ENCODE measurements at regions not wholly inside any gene's neighbourhood (a gene's known extent, or its start where the extent isn't known, plus 50 kb on each side); places are given as distances from the start of the nearest gene placed in this dataset.
A peak's percentile ranks its signal among the peaks of the same experiment; 100 is the strongest.
"Not testable (repeated sequence)": the region's sequence is repeated elsewhere in the genome, so short reads cannot be mapped to it uniquely, and the experiment has no call there.

GRCh38 chr21:6496356-6496755, 4025.0 kb upstream of the TPTE start:
- H3K27me3 ChIP-seq (ENCODE audit: control insufficient read depth, insufficient read depth, low read length); H3K27ac ChIP-seq (ENCODE audit: low read depth, low read length); POLR2A ChIA-PET; DNase-seq (ENCODE audit: low read depth, low spot score); H3K9me3 ChIP-seq (ENCODE audit: control insufficient read depth, insufficient read depth, low read length); H3K4me3 ChIP-seq (ENCODE audit: low read depth, low read length); CTCF ChIA-PET: not testable (repeated sequence)

GRCh38 chr21:6498716-6499115, 4022.7 kb upstream of the TPTE start:
- peak overlapping the region; percentile 64 for H3K4me3 ChIP-seq (ENCODE audit: low read depth, low read length)
- H3K27me3 ChIP-seq (ENCODE audit: control insufficient read depth, insufficient read depth, low read length); H3K9me3 ChIP-seq (ENCODE audit: control insufficient read depth, insufficient read depth, low read length); DNase-seq (ENCODE audit: low read depth, low spot score); CTCF ChIA-PET; H3K27ac ChIP-seq (ENCODE audit: low read depth, low read length); POLR2A ChIA-PET: not testable (repeated sequence)

- CTCF ChIA-PET; POLR2A ChIA-PET; H3K9me3 ChIP-seq (ENCODE audit: control insufficient read depth, insufficient read depth, low read length); H3K27me3 ChIP-seq (ENCODE audit: control insufficient read depth, insufficient read depth, low read length); DNase-seq (ENCODE audit: low read depth, low spot score); H3K27ac ChIP-seq (ENCODE audit: low read depth, low read length); H3K4me3 ChIP-seq (ENCODE audit: low read depth, low read length): not testable (repeated sequence)
These were observed 4022.1 kb upstream of the TPTE start for GRCh38 chr21:6499128-6499826.

GRCh38 chr21:6499866-6500265, 4021.5 kb upstream of the TPTE start:
- H3K27me3 ChIP-seq (ENCODE audit: control insufficient read depth, insufficient read depth, low read length); H3K27ac ChIP-seq (ENCODE audit: low read depth, low read length); H3K9me3 ChIP-seq (ENCODE audit: control insufficient read depth, insufficient read depth, low read length); CTCF ChIA-PET; DNase-seq (ENCODE audit: low read depth, low spot score); H3K4me3 ChIP-seq (ENCODE audit: low read depth, low read length); POLR2A ChIA-PET: not testable (repeated sequence)

GRCh38 chr21:6500681-6501080, 4020.7 kb upstream of the TPTE start:
- H3K27ac ChIP-seq (ENCODE audit: low read depth, low read length); DNase-seq (ENCODE audit: low read depth, low spot score); H3K9me3 ChIP-seq (ENCODE audit: control insufficient read depth, insufficient read depth, low read length); POLR2A ChIA-PET; H3K27me3 ChIP-seq (ENCODE audit: control insufficient read depth, insufficient read depth, low read length); H3K4me3 ChIP-seq (ENCODE audit: low read depth, low read length); CTCF ChIA-PET: not testable (repeated sequence)

- CTCF ChIA-PET; H3K27ac ChIP-seq (ENCODE audit: low read depth, low read length); H3K9me3 ChIP-seq (ENCODE audit: control insufficient read depth, insufficient read depth, low read length); POLR2A ChIA-PET; H3K27me3 ChIP-seq (ENCODE audit: control insufficient read depth, insufficient read depth, low read length); H3K4me3 ChIP-seq (ENCODE audit: low read depth, low read length); DNase-seq (ENCODE audit: low read depth, low spot score): not testable (repeated sequence)
These were observed 4015.1 kb upstream of the TPTE start for GRCh38 chr21:6506167-6506894.

GRCh38 chr21:6507632-6508031, 4013.8 kb upstream of the TPTE start:
- H3K4me3 ChIP-seq (ENCODE audit: low read depth, low read length); DNase-seq (ENCODE audit: low read depth, low spot score); POLR2A ChIA-PET; H3K9me3 ChIP-seq (ENCODE audit: control insufficient read depth, insufficient read depth, low read length); CTCF ChIA-PET; H3K27me3 ChIP-seq (ENCODE audit: control insufficient read depth, insufficient read depth, low read length); H3K27ac ChIP-seq (ENCODE audit: low read depth, low read length): not testable (repeated sequence)

GRCh38 chr21:6521777-6522176, 3999.6 kb upstream of the TPTE start:
- H3K27me3 ChIP-seq (ENCODE audit: control insufficient read depth, insufficient read depth, low read length); CTCF ChIA-PET; H3K9me3 ChIP-seq (ENCODE audit: control insufficient read depth, insufficient read depth, low read length); DNase-seq (ENCODE audit: low read depth, low spot score); H3K27ac ChIP-seq (ENCODE audit: low read depth, low read length); H3K4me3 ChIP-seq (ENCODE audit: low read depth, low read length); POLR2A ChIA-PET: not testable (repeated sequence)

- POLR2A ChIA-PET; DNase-seq (ENCODE audit: low read depth, low spot score): not testable (repeated sequence)
These were observed 3995.2 kb upstream of the TPTE start for GRCh38 chr21:6526213-6526612.

GRCh38 chr21:6530655-6531054, 3990.7 kb upstream of the TPTE start:
- H3K27me3 ChIP-seq (ENCODE audit: control insufficient read depth, insufficient read depth, low read length); CTCF ChIA-PET; POLR2A ChIA-PET; H3K4me3 ChIP-seq (ENCODE audit: low read depth, low read length); H3K9me3 ChIP-seq (ENCODE audit: control insufficient read depth, insufficient read depth, low read length); DNase-seq (ENCODE audit: low read depth, low spot score); H3K27ac ChIP-seq (ENCODE audit: low read depth, low read length): not testable (repeated sequence)

More at GRCh38 chr21:6526213-6526612, 3995.2 kb upstream of the TPTE start:
- CTCF ChIA-PET; H3K27ac ChIP-seq (ENCODE audit: low read depth, low read length); H3K9me3 ChIP-seq (ENCODE audit: control insufficient read depth, insufficient read depth, low read length); H3K4me3 ChIP-seq (ENCODE audit: low read depth, low read length); H3K27me3 ChIP-seq (ENCODE audit: control insufficient read depth, insufficient read depth, low read length): not testable (repeated sequence)

GRCh38 chr21:6533261-6533660, 3988.1 kb upstream of the TPTE start:
- H3K9me3 ChIP-seq (ENCODE audit: control insufficient read depth, insufficient read depth, low read length); CTCF ChIA-PET; POLR2A ChIA-PET; H3K27me3 ChIP-seq (ENCODE audit: control insufficient read depth, insufficient read depth, low read length); DNase-seq (ENCODE audit: low read depth, low spot score); H3K4me3 ChIP-seq (ENCODE audit: low read depth, low read length); H3K27ac ChIP-seq (ENCODE audit: low read depth, low read length): not testable (repeated sequence)

- CTCF ChIA-PET; H3K4me3 ChIP-seq (ENCODE audit: low read depth, low read length); POLR2A ChIA-PET: not testable (repeated sequence)
These were observed 3983.1 kb upstream of the TPTE start for GRCh38 chr21:6538320-6538719.

More at GRCh38 chr21:6538320-6538719, 3983.1 kb upstream of the TPTE start:
- not testable (repeated sequence) for DNase-seq (ENCODE audit: low read depth, low spot score); H3K27ac ChIP-seq (ENCODE audit: low read depth, low read length); H3K27me3 ChIP-seq (ENCODE audit: control insufficient read depth, insufficient read depth, low read length); H3K9me3 ChIP-seq (ENCODE audit: control insufficient read depth, insufficient read depth, low read length)

Measured in AG04450 (cell line).